Neuronal stem cell (in vitro differentiated cells): ENCODE measurements at regions not wholly inside any gene's neighbourhood (a gene's known extent, or its start where the extent isn't known, plus 50 kb on each side); places are given as distances from the start of the nearest gene placed in this dataset.

ENCODE experiments used
- DNase-seq: peaks from one replicate; pipeline ENCODE4 v3.0.0-alpha.2; 2013; ENCODE audit warnings: low spot score
- H2AFZ ChIP-seq: one replicate; pipeline ENCODE4 v1.6.1; 2013; ENCODE audit warnings: mild to moderate bottlenecking, low read length, inconsistent platforms
- H2AK5ac ChIP-seq: 2 replicates; pipeline ENCODE4 v1.6.1; 2013; ENCODE audit warnings: low read depth, mild to moderate bottlenecking, inconsistent platforms, low read length, moderate library complexity, mixed read lengths
- H2BK120ac ChIP-seq: 2 replicates; pipeline ENCODE4 v1.6.1; 2013; ENCODE audit warnings: low read depth, mild to moderate bottlenecking, inconsistent platforms, low read length, moderate library complexity, mixed read lengths
- H2BK12ac ChIP-seq: one replicate; pipeline ENCODE4 v1.6.1; 2013; ENCODE audit warnings: low read length, inconsistent platforms
- H2BK15ac ChIP-seq: 2 replicates; pipeline ENCODE4 v1.6.1; 2013; ENCODE audit warnings: mild to moderate bottlenecking, low read length, inconsistent platforms, mixed read lengths
- H2BK5ac ChIP-seq: one replicate; pipeline ENCODE4 v1.6.1; 2013; ENCODE audit warnings: inconsistent platforms, mild to moderate bottlenecking, low read length, moderate library complexity
- H3K14ac ChIP-seq: one replicate; pipeline ENCODE4 v1.6.1; 2013; ENCODE audit warnings: low read length, inconsistent platforms
- H3K18ac ChIP-seq: 2 replicates; pipeline ENCODE4 v1.6.1; 2013; ENCODE audit warnings: low read length, inconsistent platforms
- H3K23ac ChIP-seq: 2 replicates; pipeline ENCODE4 v1.6.1; 2013; ENCODE audit warnings: low read depth, mild to moderate bottlenecking, mixed read lengths, low read length, inconsistent platforms; ENCODE audit not compliant: poor library complexity
- H3K27ac ChIP-seq: replicated peaks from 3 replicates; pipeline ENCODE4 v1.5.1; 2013; ENCODE audit warnings: low read length, inconsistent platforms
- H3K27me3 ChIP-seq, 3 experiments: 2 replicates each; pipeline ENCODE4 v1.6.1; 2013; ENCODE audit warnings: low read length in 3 of 3, mild to moderate bottlenecking in 2 of 3, inconsistent platforms in 1 of 3, low read depth in 1 of 3, mixed read lengths in 1 of 3, moderate library complexity in 1 of 3; ENCODE audit not compliant: control insufficient read depth in 3 of 3, insufficient read depth in 3 of 3
- H3K36me3 ChIP-seq, 2 donors: replicated peaks in 1 of 2; 2 replicates each; pipeline ENCODE4 v1.6.1; 2013; ENCODE audit warnings: low read length in 2 of 2; ENCODE audit not compliant: control insufficient read depth in 2 of 2, insufficient read depth in 2 of 2
- H3K4ac ChIP-seq: 2 replicates; pipeline ENCODE4 v1.6.1; 2013; ENCODE audit warnings: inconsistent platforms, mild to moderate bottlenecking, low read length, moderate library complexity
- H3K4me1 ChIP-seq, 2 donors: 1 replicate in 1 of 2; 2 replicates in 1 of 2; pipeline ENCODE4 v1.6.1; 2013; ENCODE audit warnings: low read length in 2 of 2, low read depth in 1 of 2; ENCODE audit not compliant: control insufficient read depth in 2 of 2, insufficient read depth in 1 of 2
- H3K4me2 ChIP-seq: one replicate; pipeline ENCODE4 v1.6.1; 2013; ENCODE audit warnings: mild to moderate bottlenecking, low read length, inconsistent platforms; ENCODE audit not compliant: insufficient read depth, poor library complexity, severe bottlenecking
- H3K4me3 ChIP-seq, 2 donors: 2 replicates each; pipeline ENCODE4 v1.5.1; 2013; ENCODE audit warnings: low read length in 2 of 2, mild to moderate bottlenecking in 2 of 2, inconsistent platforms in 1 of 2, moderate library complexity in 1 of 2
- H3K79me1 ChIP-seq: one replicate; pipeline ENCODE4 v1.6.1; 2013; ENCODE audit warnings: low read depth, mild to moderate bottlenecking, inconsistent platforms, low read length, moderate library complexity
- H3K9ac ChIP-seq: one replicate; pipeline ENCODE4 v1.6.1; 2013; ENCODE audit warnings: mild to moderate bottlenecking, low read depth, low read length, inconsistent platforms; ENCODE audit not compliant: poor library complexity
- H3K9me3 ChIP-seq, 2 donors: replicated peaks in 1 of 2; 2 replicates each; pipeline versions ENCODE3 to v1.6.1; 2013; ENCODE audit warnings: low read length in 2 of 2, mild to moderate bottlenecking in 2 of 2, inconsistent platforms in 1 of 2, low read depth in 1 of 2, mixed read lengths in 1 of 2, moderate library complexity in 1 of 2; ENCODE audit not compliant: control insufficient read depth in 2 of 2, insufficient read depth in 1 of 2
- H4K8ac ChIP-seq: one replicate; pipeline ENCODE4 v1.6.1; 2013; ENCODE audit warnings: low read depth, mild to moderate bottlenecking, inconsistent platforms, low read length, moderate library complexity
- H4K91ac ChIP-seq: one replicate; pipeline ENCODE4 v1.6.1; 2013; ENCODE audit warnings: low read length, low read depth, mild to moderate bottlenecking, inconsistent platforms; ENCODE audit not compliant: poor library complexity
- WGBS, 2 donors: extraction: QIAGEN DNeasy Blood & Tissue Kit; methylation state at CpG; one replicate each; pipeline ENCODE4 v1.1.7; 2013; ENCODE audit warnings: missing lambda C conversion rate in 2 of 2, mixed read lengths in 1 of 2; ENCODE audit not compliant: insufficient read length in 2 of 2, insufficient replicate concordance in 1 of 2; ENCODE audit errors: extremely low coverage in 2 of 2; 5-methylcytosine and 5-hydroxymethylcytosine counted together

- no peak overlapping the region for H2BK120ac ChIP-seq
- no peak overlapping the region for H3K14ac ChIP-seq
- no peak overlapping the region for H2AK5ac ChIP-seq
- H3K27ac ChIP-seq, result no peak overlapping the region
- H3K27me3 ChIP-seq, result no peaks in the 10 kb centered on the region
- H3K18ac ChIP-seq, result no peak overlapping the region
- H4K91ac ChIP-seq, result no peak overlapping the region
- H3K4me1 ChIP-seq, result no peaks in the 10 kb centered on the region
- H3K36me3 ChIP-seq, result no peaks in the 10 kb centered on the region
- H3K4me2 ChIP-seq, result no peak overlapping the region
- H4K8ac ChIP-seq, result no peak overlapping the region
- H2BK5ac ChIP-seq, result no peak overlapping the region
- H3K9me3 ChIP-seq, result no peaks in the 10 kb centered on the region
- no peak overlapping the region for H3K9ac ChIP-seq
- no peak overlapping the region for H2BK12ac ChIP-seq
- H3K79me1 ChIP-seq, result no peaks in the 10 kb centered on the region
- H3K23ac ChIP-seq, result no peak overlapping the region
- no CpG with 5 or more reads among the region's 1 CpG for WGBS, 2 donors
- H3K4ac ChIP-seq, result no peak overlapping the region
- no peak overlapping the region for H3K4me3 ChIP-seq
- no peak overlapping the region for H2BK15ac ChIP-seq
- no peak for DNase-seq
- H2AFZ ChIP-seq, result no peak overlapping the region
Observed at GRCh38 chr13:62556978-62557377, 1141.3 kb upstream of the PCDH20 start.

- Histone ChIP-seq H3K4ac (no peak overlapping the region), H3K4me3 (no peak overlapping the region), H3K4me1 (no peaks in the 10 kb centered on the region), H3K9me3 (no peaks in the 10 kb centered on the region), H3K9ac (no peak overlapping the region), H3K18ac (no peak overlapping the region), H3K36me3 (no peaks in the 10 kb centered on the region), H3K79me1 (no peaks in the 10 kb centered on the region), H2BK120ac (no peak overlapping the region), H4K8ac (no peak overlapping the region), H3K23ac (no peak overlapping the region), H2BK5ac (no peak overlapping the region), H3K27ac (no peak overlapping the region), H2BK12ac (no peak overlapping the region), H2BK15ac (no peak overlapping the region), H3K14ac (no peak overlapping the region), H2AK5ac (no peak overlapping the region), H3K4me2 (no peak overlapping the region), H3K27me3 (no peaks in the 10 kb centered on the region), H4K91ac (no peak overlapping the region), H2AFZ (peak overlapping the region; percentile 65)
- no CpG with 5 or more reads among the region's 5 CpGs for WGBS, 2 donors
- DNase-seq, result no peak
Observed at GRCh38 chr13:62551588-62551987, 1135.9 kb upstream of the PCDH20 start.

- Histone ChIP-seq H3K36me3 (no peaks in the 10 kb centered on the region), H3K79me1 (no peaks in the 10 kb centered on the region)
- no CpG with 5 or more reads among the region's 4 CpGs for WGBS, 2 donors
Observed at GRCh38 chr13:62544928-62545327, 1129.3 kb upstream of the PCDH20 start.

GRCh38 chr13:62537593-62537992 is 1121.9 kb upstream of the PCDH20 start:
- H3K27ac ChIP-seq, result no peak overlapping the region
- no peak overlapping the region for H3K14ac ChIP-seq
- no peaks in the 10 kb centered on the region for H3K79me1 ChIP-seq
- H3K4me3 ChIP-seq, result no peak overlapping the region
- H2BK12ac ChIP-seq, result no peak overlapping the region
- no peak overlapping the region for H3K18ac ChIP-seq
- H3K9me3 ChIP-seq, result no peaks in the 10 kb centered on the region
- no peak overlapping the region for H2BK120ac ChIP-seq
- no peak overlapping the region for H3K4ac ChIP-seq
- H2AK5ac ChIP-seq, result no peak overlapping the region
- no peak overlapping the region for H3K9ac ChIP-seq
- no peak overlapping the region for H4K8ac ChIP-seq
- H4K91ac ChIP-seq, result no peak overlapping the region
- no peak for DNase-seq
- H3K36me3 ChIP-seq, result no peaks in the 10 kb centered on the region
- no peaks in the 10 kb centered on the region for H3K4me1 ChIP-seq
- H2BK15ac ChIP-seq, result no peak overlapping the region
- no peak overlapping the region for H2AFZ ChIP-seq
- H3K27me3 ChIP-seq, result no peaks in the 10 kb centered on the region
- no CpG with 5 or more reads among the region's 1 CpG for WGBS, 2 donors
- no peak overlapping the region for H2BK5ac ChIP-seq
- no peak overlapping the region for H3K23ac ChIP-seq
- no peak overlapping the region for H3K4me2 ChIP-seq

More at GRCh38 chr13:62544928-62545327, 1129.3 kb upstream of the PCDH20 start:
- DNase-seq, result no peak
- no peak overlapping the region for H3K9ac ChIP-seq
- no peak overlapping the region for H2AFZ ChIP-seq
- H3K14ac ChIP-seq, result no peak overlapping the region
- no peak overlapping the region for H3K4me3 ChIP-seq
- H3K27me3 ChIP-seq, result no peaks in the 10 kb centered on the region
- H3K9me3 ChIP-seq, result peaks cover 0 to 3% of the 10 kb centered on the region in 2 donors
- no peaks in the 10 kb centered on the region for H3K4me1 ChIP-seq
- no peak overlapping the region for H4K8ac ChIP-seq
- no peak overlapping the region for H3K23ac ChIP-seq
- no peak overlapping the region for H3K4ac ChIP-seq
- no peak overlapping the region for H2AK5ac ChIP-seq
- no peak overlapping the region for H2BK5ac ChIP-seq
- H3K4me2 ChIP-seq, result no peak overlapping the region
- no peak overlapping the region for H2BK15ac ChIP-seq
- H2BK120ac ChIP-seq, result no peak overlapping the region
- H3K27ac ChIP-seq, result no peak overlapping the region
- H3K18ac ChIP-seq, result no peak overlapping the region
- H2BK12ac ChIP-seq, result no peak overlapping the region
- H4K91ac ChIP-seq, result no peak overlapping the region
